DND-41 (cell line): ENCODE measurements at regions not wholly inside any gene's neighbourhood (a gene's known extent, or its start where the extent isn't known, plus 50 kb on each side); places are given as distances from the start of the nearest gene placed in this dataset.

Source experiments
- EZH2 ChIP-seq: IDR thresholded peaks from 3 replicates; pipeline ENCODE4 v1.6.1; 2012; ENCODE audit warnings: borderline replicate concordance, low read depth, mild to moderate bottlenecking, moderate library complexity, low read length, inconsistent platforms; ENCODE audit not compliant: severe bottlenecking
- TF ChIP-seq, protein P1 (sequence below): IDR thresholded peaks from 2 replicates; pipeline ENCODE4 v1.5.1; 2012; ENCODE audit warnings: borderline replicate concordance, low read length, moderate library complexity, mild to moderate bottlenecking; ENCODE audit not compliant: poor library complexity, severe bottlenecking; ENCODE audit errors: extremely low read depth

DNA sequence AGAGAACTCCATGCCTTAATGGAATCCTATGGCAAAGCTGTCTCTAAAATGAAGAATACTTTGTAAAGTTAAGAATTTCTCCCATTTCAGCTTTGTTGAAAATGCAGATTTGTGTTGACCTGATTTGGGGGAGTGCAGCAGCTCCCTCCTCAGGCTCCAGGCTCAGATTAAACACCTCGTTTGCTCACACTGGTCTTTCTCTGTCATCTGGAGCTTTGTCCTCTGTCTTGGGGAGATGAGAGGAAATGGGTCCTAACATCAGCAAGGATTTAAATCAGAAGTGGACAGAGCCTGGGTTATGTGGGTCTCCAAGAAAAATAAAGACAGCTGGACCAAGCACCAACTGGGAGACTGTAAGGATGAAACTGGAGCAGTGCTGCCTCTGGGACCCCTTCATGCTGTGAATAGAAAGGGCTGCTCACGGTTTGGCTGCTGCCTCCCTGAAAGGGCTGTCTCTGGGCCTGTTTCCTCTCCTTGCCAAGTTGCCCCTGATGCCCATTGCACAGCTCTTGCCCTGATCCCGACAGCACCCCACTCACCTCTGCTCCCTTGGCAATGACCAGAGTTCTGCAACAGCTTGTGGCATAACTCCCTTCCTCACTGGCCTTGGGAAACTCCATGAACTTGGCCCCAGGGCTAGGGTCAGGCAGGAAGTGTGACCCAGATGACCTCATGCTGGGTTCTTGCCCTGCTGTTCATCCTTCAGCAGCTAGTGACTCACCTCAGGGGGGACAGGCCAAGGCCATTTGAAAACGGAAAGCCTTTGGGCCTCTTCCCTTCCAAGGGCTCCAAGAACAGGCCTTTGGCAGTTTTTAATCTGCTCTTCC lies 197.2 kb downstream of the CYP26B1 start:
- TF ChIP-seq, protein P1, sequence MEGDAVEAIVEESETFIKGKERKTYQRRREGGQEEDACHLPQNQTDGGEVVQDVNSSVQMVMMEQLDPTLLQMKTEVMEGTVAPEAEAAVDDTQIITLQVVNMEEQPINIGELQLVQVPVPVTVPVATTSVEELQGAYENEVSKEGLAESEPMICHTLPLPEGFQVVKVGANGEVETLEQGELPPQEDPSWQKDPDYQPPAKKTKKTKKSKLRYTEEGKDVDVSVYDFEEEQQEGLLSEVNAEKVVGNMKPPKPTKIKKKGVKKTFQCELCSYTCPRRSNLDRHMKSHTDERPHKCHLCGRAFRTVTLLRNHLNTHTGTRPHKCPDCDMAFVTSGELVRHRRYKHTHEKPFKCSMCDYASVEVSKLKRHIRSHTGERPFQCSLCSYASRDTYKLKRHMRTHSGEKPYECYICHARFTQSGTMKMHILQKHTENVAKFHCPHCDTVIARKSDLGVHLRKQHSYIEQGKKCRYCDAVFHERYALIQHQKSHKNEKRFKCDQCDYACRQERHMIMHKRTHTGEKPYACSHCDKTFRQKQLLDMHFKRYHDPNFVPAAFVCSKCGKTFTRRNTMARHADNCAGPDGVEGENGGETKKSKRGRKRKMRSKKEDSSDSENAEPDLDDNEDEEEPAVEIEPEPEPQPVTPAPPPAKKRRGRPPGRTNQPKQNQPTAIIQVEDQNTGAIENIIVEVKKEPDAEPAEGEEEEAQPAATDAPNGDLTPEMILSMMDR: no peak
- TF ChIP-seq EZH2: no peak
